ENCODE measurements at regions not wholly inside any gene's neighbourhood (a gene's known extent, or its start where the extent isn't known, plus 50 kb on each side); places are given as distances from the start of the nearest gene placed in this dataset.

GRCh38 chr11:95586155-95586554 is 203.4 kb downstream of the FAM76B start:
- no peak for DNase-seq (ENCODE audit: low read depth in 2 of 2, low spot score in 1 of 2)

DNA sequence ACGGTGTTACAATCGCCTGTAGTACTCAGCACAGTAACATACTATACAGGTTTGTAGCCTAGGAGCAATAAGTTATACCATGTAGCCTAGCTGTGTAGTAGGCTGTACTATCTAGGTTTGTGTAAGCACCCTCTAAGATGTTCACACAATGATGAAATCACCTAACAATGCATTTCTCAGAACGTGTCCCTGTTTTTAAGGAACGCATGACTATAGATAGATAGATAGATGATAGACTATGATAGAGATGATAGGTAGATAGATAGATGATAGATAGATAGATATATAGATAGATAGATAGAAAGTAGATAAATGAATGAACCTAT is 203.9 kb downstream of the FAM76B start:
- DNase-seq (ENCODE audit: low read depth in 2 of 2, low spot score in 1 of 2): no peak

DNA sequence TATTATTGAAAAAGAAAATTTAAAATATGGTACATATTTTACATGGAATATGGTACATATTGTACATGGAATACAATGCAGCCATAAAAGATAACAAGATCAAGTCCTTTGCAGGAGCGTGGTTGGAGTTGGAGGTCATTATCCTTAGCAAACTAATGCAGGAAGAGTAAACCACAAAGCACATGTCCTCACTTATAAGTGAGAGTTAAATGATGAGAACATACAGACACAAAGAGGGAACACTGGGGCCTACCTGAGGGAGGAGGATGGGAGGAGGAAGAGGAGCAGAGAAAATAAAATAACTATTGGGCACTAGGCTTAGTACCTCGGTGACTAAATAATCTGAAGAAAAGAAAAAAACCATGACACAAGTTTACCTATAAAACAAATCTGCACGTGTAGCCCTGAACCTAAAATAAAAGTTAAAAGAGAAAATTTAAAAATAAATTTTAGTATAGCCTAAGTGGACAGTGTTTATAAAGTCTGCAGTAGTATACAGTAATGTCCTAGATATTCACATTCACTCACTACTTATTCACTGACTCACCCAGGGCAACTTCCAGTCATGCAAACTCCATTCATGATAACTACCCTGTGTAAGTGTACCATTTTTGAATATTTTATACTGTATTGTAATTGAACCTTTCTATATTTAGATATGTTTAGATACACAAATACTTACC is 204.4 kb downstream of the FAM76B start:
- DNase-seq (ENCODE audit: low read depth in 2 of 2, low spot score in 1 of 2): no peak

DNA sequence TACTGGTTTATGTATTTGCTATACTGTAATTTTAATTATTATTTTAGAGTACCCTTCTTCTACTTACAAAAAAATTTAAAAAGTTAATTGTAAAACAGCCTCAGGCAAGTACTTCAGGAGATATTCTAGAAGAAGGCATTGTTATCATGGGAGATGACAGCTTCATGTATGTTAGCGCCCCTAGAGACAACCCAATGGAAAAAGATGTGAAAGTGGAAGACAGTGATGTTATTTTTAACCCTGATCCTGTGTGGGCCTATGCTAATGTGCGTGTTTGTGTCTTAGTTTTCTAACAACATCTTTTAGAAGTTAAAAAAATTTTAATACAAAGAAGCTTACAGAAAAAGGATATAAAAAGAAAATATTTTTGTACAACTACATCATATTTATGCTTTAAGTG is 205.0 kb downstream of the FAM76B start:
- no peak for DNase-seq (ENCODE audit: low read depth in 2 of 2, low spot score in 1 of 2)

DNA sequence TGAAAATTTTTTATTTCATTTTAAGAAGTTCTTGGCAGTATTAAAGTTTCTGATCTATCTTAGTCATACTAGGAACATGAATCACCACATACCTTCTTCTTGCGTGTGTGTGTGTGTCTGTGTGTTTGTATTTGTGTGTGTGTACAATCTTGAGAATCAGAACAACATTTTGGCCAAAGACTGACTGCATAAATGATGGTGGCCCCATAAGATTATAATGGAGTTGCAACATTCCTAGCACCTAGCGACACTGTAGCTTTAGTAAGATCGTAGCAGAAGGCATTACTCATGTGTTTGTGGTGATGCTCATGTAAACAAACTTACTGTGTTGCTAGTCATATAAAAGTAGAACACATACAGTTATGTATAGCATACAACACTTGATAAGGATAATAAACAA is 205.4 kb downstream of the FAM76B start:
- no peak for DNase-seq (ENCODE audit: low read depth in 2 of 2, low spot score in 1 of 2)

DNA sequence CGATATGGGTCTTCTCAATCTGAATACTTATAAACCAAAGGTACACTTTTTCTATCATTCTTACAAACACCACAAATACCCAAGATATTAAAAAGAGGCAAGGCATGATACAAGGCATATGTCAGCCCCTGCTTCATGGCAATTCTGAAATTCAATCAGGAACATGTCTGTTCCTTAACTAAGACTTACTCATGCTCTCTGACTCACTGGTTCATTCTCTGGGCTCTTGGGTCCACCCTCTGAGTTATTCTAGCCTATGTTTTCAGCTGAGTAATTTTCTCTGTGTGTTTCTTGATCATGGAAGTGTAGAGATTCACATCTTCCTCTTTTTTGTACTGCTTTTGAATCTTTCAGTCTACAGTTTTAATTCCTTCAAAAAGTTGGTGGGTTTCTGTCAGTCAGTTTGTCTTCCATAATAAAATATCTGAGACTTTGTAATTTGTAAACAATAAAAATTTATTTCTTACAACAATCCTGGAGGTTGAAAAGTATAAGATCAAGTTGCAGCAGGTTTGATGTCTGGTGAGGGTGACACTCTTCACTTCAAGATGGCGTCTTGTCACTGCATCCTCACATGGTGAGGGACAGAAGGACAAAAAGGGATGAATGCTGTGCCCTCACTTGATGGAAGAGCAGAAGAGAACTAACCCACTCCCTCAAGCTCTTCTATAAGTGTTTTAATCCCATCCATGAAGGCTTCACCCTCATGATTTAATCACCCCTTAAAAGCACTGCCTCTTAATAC is 211.7 kb downstream of the FAM76B start:
- DNase-seq (ENCODE audit: low read depth in 2 of 2, low spot score in 1 of 2): no peak

- DNase-seq (ENCODE audit: low read depth in 2 of 2, low spot score in 1 of 2): no peak
Measured at GRCh38 chr11:95576146-95576845, 213.3 kb downstream of the FAM76B start.

DNA sequence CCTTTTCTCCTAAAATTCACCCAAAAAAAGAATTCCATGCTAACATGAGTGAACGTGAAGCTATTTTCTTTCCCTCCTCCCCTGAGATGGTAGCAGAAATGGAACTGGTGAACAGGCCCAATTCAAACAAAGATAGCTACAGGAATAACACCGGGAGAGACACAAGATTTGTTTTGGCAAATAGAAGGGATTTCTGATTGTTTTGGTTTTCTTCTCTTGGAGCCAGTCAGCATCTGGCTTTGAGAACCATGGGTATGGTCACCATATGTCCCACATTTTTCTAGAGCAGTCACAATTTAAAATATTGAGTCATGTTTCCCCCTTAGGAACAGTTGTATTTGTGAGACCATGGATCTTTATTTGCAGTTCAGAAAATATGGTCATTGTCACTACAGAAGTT is 214.1 kb downstream of the FAM76B start:
- no peak for DNase-seq (ENCODE audit: low read depth in 2 of 2, low spot score in 1 of 2)

GRCh38 chr11:95571718-95572260 is 217.8 kb downstream of the FAM76B start:
- DNase-seq (ENCODE audit: low read depth in 2 of 2, low spot score in 1 of 2): no peak

GRCh38 chr11:95570845-95571244 is 218.7 kb downstream of the FAM76B start:
- no peak for DNase-seq (ENCODE audit: low read depth in 2 of 2, low spot score in 1 of 2)

GRCh38 chr11:95569207-95569606 is 220.4 kb downstream of the FAM76B start:
- DNase-seq (ENCODE audit: low read depth in 2 of 2, low spot score in 1 of 2): no peak

DNA sequence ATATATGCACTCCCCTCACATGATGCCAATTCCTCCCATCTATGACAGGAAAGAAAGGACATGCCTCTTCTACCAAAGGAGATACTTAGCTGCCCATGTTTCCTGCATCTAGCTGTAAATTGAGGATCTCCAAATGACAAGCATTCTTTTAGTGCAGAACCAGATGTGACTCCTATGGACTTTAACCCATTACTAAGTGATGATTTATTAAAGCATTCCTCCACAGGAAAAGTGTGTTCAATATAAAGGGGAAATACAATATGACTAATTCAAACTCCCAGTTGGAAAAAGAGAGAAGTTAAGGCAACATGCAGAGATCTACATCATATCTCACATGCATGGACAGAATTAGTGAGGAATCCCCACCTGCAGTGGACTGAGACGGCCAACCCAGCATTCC is 221.3 kb downstream of the FAM76B start:
- DNase-seq (ENCODE audit: low read depth in 2 of 2, low spot score in 1 of 2): no peak

DNA sequence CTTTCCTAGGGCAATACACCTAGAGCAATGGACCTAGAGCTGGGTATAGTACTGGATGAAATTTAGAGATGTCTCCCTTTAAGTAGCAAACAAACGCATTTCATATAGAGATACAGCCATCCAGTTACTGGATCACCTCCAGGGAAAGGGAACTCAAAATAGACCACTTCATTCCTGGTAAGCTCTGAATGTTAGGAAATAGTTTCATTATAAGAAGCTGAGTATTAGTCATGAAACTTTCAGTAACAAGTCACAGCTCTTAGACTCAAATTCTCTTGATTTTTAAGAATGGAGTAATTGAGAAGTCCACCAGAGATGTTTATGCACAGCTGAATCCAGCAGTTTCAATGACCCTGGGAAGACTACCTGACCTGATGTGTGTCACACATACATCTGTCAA is 221.9 kb downstream of the FAM76B start:
- DNase-seq (ENCODE audit: low read depth in 2 of 2, low spot score in 1 of 2): no peak

- no peak for DNase-seq (ENCODE audit: low read depth in 2 of 2, low spot score in 1 of 2)
Measured at GRCh38 chr11:95566211-95566610, 223.4 kb downstream of the FAM76B start.

DNA sequence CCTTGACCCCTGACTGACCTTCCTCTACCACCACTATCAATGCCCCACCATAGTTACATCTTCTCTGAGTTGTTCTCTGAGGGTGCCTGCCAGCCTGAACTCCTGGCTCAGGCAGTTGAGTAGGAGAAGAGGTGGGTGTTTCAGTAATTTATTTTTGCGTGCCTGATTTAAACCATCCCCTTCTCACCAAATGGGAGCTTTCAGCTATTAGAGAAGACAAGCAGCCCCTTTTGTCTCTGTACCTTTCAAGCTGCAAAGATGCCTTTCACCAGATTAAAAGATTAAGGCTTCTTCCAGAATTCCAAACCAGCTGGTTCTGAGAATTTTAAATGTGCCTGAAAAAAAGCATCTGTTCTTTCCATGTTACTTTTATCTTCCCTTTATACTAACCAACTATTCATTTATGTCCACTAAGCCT is 223.8 kb downstream of the FAM76B start:
- no peak for DNase-seq (ENCODE audit: low read depth in 2 of 2, low spot score in 1 of 2)

DNA sequence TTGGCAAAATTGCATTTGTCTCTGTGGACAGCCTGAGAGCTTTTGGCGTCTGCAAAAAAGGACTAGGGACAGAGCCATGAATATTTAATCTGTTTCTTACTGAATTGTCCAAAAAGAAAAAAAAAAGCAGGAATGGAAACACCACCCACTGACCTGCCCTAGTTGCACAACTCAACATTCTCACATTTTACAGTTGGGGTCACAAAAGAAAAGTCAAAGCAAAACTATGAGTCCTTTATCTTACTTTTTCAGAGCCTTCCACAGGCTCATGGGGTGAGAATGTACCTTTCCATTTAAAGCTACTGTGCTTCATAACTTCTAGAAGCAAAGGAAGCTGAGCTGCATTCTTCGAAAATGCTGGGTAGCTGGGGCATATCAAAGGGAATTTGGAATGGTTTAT is 225.7 kb downstream of the FAM76B start:
- DNase-seq (ENCODE audit: low read depth in 2 of 2, low spot score in 1 of 2): no peak

- DNase-seq (ENCODE audit: low read depth in 2 of 2, low spot score in 1 of 2): no peak
Measured at GRCh38 chr11:95563173-95563572, 226.4 kb downstream of the FAM76B start.

DNA sequence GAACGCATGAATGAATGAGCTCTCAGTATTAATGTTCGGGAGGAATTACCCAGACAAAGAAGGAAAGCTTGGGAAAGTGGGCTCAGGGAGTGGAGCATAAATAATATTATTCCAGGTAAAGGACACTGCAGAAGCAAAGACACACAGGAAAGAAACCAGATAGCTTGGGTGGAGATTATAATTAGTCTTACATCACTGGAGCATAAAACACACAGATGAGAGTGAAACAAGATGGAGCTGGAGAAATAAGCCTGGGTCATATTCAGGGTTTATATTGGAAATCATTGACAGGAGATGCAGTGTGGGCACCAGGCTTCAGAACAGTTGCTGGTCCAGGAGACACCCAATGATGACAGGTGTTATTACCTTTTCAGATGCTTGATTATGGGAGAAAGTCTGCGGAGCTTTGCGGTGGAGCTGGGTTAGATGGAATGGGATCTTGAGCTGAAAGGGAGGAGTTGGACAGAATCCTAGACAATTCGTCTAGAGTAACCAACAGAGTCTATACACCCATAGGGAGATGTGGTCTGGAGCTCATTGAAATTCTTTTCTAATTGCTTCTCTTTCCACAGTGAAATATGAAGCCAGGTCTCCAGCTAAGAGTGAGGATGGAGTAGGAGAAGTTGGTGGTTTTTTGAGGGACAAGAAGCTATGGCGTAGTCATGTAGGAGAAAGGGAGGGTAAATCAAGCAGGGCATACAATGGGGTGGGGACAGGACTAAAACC is 227.2 kb downstream of the FAM76B start:
- no peak for DNase-seq (ENCODE audit: low read depth in 2 of 2, low spot score in 1 of 2)

GRCh38 chr11:95559899-95560298 is 229.7 kb downstream of the FAM76B start:
- no peak for DNase-seq (ENCODE audit: low read depth in 2 of 2, low spot score in 1 of 2)

DNA sequence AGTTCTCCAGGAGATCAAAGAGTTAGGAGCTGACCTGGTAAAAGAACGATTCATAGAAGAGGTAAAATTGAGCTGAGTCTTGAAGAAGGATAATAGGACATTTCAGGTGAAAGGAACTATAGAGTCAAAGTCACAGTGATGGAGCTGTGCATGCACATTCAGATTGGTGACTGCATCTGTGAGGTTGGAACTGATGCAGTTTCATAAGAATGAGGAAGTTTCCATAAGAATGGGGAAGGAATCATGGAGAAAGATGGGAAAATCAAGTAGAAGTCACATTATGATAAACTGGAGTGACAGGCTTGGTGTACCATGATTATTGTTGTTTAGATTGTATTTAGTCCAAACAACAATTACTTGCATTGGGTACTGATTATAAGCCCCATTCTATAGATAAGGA is 232.2 kb downstream of the FAM76B start:
- DNase-seq (ENCODE audit: low read depth in 2 of 2, low spot score in 1 of 2): no peak

- no peak for DNase-seq (ENCODE audit: low read depth in 2 of 2, low spot score in 1 of 2)
Measured at GRCh38 chr11:95556342-95557163, 233.0 kb downstream of the FAM76B start.
